Mesothelial cell of epicardium (in vitro differentiated cells): ENCODE measurements at regions not wholly inside any gene's neighbourhood (a gene's known extent, or its start where the extent isn't known, plus 50 kb on each side); places are given as distances from the start of the nearest gene placed in this dataset.

Experiments
- DNase-seq, 2 experiments: peaks; one replicate each; pipeline ENCODE4 v3.0.0; 2021; ENCODE audit warnings: low spot score in 2 of 2; ENCODE audit not compliant: unreplicated experiment in 2 of 2
- H3K27ac Mint-ChIP-seq: 2 replicates; pipeline ENCODE4 v1.8.0; 2021; ENCODE audit warnings: mixed read lengths
- H3K27me3 Mint-ChIP-seq: 2 replicates; pipeline ENCODE4 v1.8.0; 2021; ENCODE audit warnings: low read depth, mixed read lengths
- H3K36me3 Mint-ChIP-seq: 2 replicates; pipeline ENCODE4 v1.8.0; 2021; ENCODE audit warnings: mixed read lengths
- H3K4me1 Mint-ChIP-seq: 2 replicates; pipeline ENCODE4 v1.8.0; 2021; ENCODE audit warnings: mixed read lengths
- H3K4me3 Mint-ChIP-seq: 2 replicates; pipeline ENCODE4 v1.8.0; 2021; ENCODE audit warnings: mild to moderate bottlenecking, moderate library complexity, mixed read lengths
- H3K9me3 Mint-ChIP-seq: 2 replicates; pipeline ENCODE4 v1.8.0; 2021; ENCODE audit warnings: mixed read lengths
- CTCF ChIP-seq: fragments of 200-600 bp; sonication (generic); IDR thresholded peaks from one replicate; pipeline ENCODE4 v1.5.0; 2021; ENCODE audit warnings: antibody characterized with exemption; ENCODE audit not compliant: unreplicated experiment

GRCh38 chr9:121557581-121558447 is 58.2 kb upstream of the GGTA1 start:
- Mint-ChIP-seq H3K4me3 (no peak overlapping the region), H3K36me3 (no peaks in the 10 kb centered on the region), H3K4me1 (peaks cover 26% of the 10 kb centered on the region), H3K27ac (peak overlapping the region; percentile 93), H3K9me3 (no peaks in the 10 kb centered on the region), H3K27me3 (no peaks in the 10 kb centered on the region)
- DNase-seq: peak in 1 of 2 experiments; percentile 57
- no peak for TF ChIP-seq CTCF

- H3K4me3 Mint-ChIP-seq: no peak overlapping the region
- DNase-seq: no peak
- TF ChIP-seq CTCF: no peak
- H3K36me3 Mint-ChIP-seq: no peaks in the 10 kb centered on the region
- H3K4me1 Mint-ChIP-seq: peaks cover 28% of the 10 kb centered on the region
- H3K27ac Mint-ChIP-seq: peak overlapping the region; percentile 93
- no peaks in the 10 kb centered on the region for H3K27me3 Mint-ChIP-seq
- no peaks in the 10 kb centered on the region for H3K9me3 Mint-ChIP-seq
These were observed 58.8 kb upstream of the GGTA1 start for GRCh38 chr9:121558473-121558872.

- Mint-ChIP-seq H3K4me1 (peaks cover 28% of the 10 kb centered on the region), H3K27ac (peak overlapping the region; percentile 25), H3K4me3 (no peak overlapping the region), H3K9me3 (no peaks in the 10 kb centered on the region), H3K36me3 (no peaks in the 10 kb centered on the region), H3K27me3 (no peaks in the 10 kb centered on the region)
- no peak for TF ChIP-seq CTCF
- DNase-seq: no peak
These were observed 59.5 kb upstream of the GGTA1 start for GRCh38 chr9:121559183-121559582.

GRCh38 chr9:121560921-121561320 is 61.3 kb upstream of the GGTA1 start:
- no peaks in the 10 kb centered on the region for H3K36me3 Mint-ChIP-seq
- DNase-seq: no peak
- H3K9me3 Mint-ChIP-seq: no peaks in the 10 kb centered on the region
- H3K4me1 Mint-ChIP-seq: peaks cover 39% of the 10 kb centered on the region
- no peak overlapping the region for H3K4me3 Mint-ChIP-seq
- no peak overlapping the region for H3K27ac Mint-ChIP-seq
- no peak for TF ChIP-seq CTCF
- H3K27me3 Mint-ChIP-seq: no peaks in the 10 kb centered on the region

GRCh38 chr9:121561385-121562222 is 62.0 kb upstream of the GGTA1 start:
- DNase-seq: no peak
- H3K4me3 Mint-ChIP-seq: no peak overlapping the region
- peaks cover 43% of the 10 kb centered on the region for H3K4me1 Mint-ChIP-seq
- no peak for TF ChIP-seq CTCF
- no peaks in the 10 kb centered on the region for H3K27me3 Mint-ChIP-seq
- H3K27ac Mint-ChIP-seq: peak overlapping the region; percentile 85
- H3K36me3 Mint-ChIP-seq: no peaks in the 10 kb centered on the region
- no peaks in the 10 kb centered on the region for H3K9me3 Mint-ChIP-seq
